Astrocyte of the spinal cord (primary cell): ENCODE measurements at regions not wholly inside any gene's neighbourhood (a gene's known extent, or its start where the extent isn't known, plus 50 kb on each side); places are given as distances from the start of the nearest gene placed in this dataset.

Source experiments
- DNase-seq: peaks from one replicate; pipeline ENCODE4 v3.0.0; 2011; ENCODE audit warnings: low read depth, low spot score
- H3K4me3 ChIP-seq: 2 replicates; pipeline ENCODE4 v1.5.1; 2011; ENCODE audit warnings: low read depth, mild to moderate bottlenecking, low read length, moderate library complexity
- CTCF ChIP-seq: IDR thresholded peaks from 2 replicates; pipeline ENCODE4 v1.5.1; 2012; ENCODE audit warnings: low read depth, mild to moderate bottlenecking, low read length, inconsistent platforms
- in situ Hi-C: cut with HindIII; loops from 2 replicates; pipeline ENCODE4 v1.10.0; 2017; ENCODE audit warnings: low sequenced_read_pairs

- no peak overlapping the region for H3K4me3 ChIP-seq
- no peak for TF ChIP-seq CTCF
- in situ Hi-C loops, result no loop called here
- DNase-seq, result no peak
These were observed 532.3 kb upstream of the USP24 start for GRCh38 chr1:55747408-55747841.

GRCh38 chr1:55746710-55747109 lies 531.5 kb upstream of the USP24 start:
- no peak for TF ChIP-seq CTCF
- no peak overlapping the region for H3K4me3 ChIP-seq
- in situ Hi-C loops, result no loop called here
- no peak for DNase-seq

- no peak overlapping the region for H3K4me3 ChIP-seq
- in situ Hi-C loops, result no loop called here
- DNase-seq, result no peak
- TF ChIP-seq CTCF, result no peak
These were observed 526.4 kb upstream of the USP24 start for GRCh38 chr1:55741516-55741915.

- in situ Hi-C loops, result no loop called here
- DNase-seq, result peak; percentile 5
- no peak overlapping the region for H3K4me3 ChIP-seq
- TF ChIP-seq CTCF, result no peak
These were observed 519.9 kb upstream of the USP24 start for GRCh38 chr1:55735106-55735505.

- no peak for TF ChIP-seq CTCF
- no peak overlapping the region for H3K4me3 ChIP-seq
- DNase-seq, result peak; percentile 74
- in situ Hi-C loops, result no loop called here
These were observed 511.8 kb upstream of the USP24 start for GRCh38 chr1:55726994-55727393.

- in situ Hi-C loops, result no loop called here
- no peak overlapping the region for H3K4me3 ChIP-seq
- DNase-seq, result no peak
- TF ChIP-seq CTCF, result no peak
These were observed 510.2 kb upstream of the USP24 start for GRCh38 chr1:55725378-55725777.
